ENCODE measurements at regions not wholly inside any gene's neighbourhood (a gene's known extent, or its start where the extent isn't known, plus 50 kb on each side); places are given as distances from the start of the nearest gene placed in this dataset.

DNA sequence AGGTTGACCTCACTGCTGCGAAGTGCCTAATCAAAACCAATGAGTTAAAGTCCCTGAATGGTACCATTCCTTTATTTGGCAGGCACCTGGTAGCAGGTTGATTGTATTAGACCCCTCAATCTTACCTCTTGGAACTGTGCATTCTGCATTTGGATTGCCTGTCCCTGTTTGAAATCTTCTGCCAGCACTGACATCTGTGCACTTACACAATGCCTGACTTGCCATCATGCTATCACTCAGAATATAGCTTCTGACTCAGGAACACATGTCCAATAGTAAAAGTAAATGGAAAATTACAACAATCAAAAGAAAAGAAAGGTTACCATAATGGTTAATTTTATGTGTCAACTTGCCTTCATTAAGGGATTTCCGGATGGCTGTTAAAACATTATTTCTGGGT lies 366.0 kb upstream of the PDGFD start:
- TF ChIP-seq CTCF (IDR thresholded peaks at IDR 0.05; ENCODE audit: borderline replicate concordance, extremely low read depth, insufficient read depth) = no peak
- intact Hi-C loops (cut with DNase I) = no loop called here
- peaks cover 0 to 3% (median 0%) of the 10 kb centered on the region in 3 donors for H3K4me1 ChIP-seq (ENCODE audit: control insufficient read depth in 2 of 3, insufficient read depth in 2 of 3, low read depth in 1 of 3, low read length in 3 of 3)
- DNase-seq = no peak
- no peaks in the 10 kb centered on the region for H3K36me3 ChIP-seq (ENCODE audit: control insufficient read depth in 2 of 3, insufficient read depth in 3 of 3, low read length in 3 of 3)
- H3K27ac ChIP-seq (ENCODE audit: low read depth in 2 of 2, low read length in 2 of 2) = no peak overlapping the region
- H3K9ac ChIP-seq (ENCODE audit: low read length in 3 of 3) = no peak overlapping the region
- no peaks in the 10 kb centered on the region for H3K9me3 ChIP-seq (ENCODE audit: control insufficient read depth in 2 of 3, insufficient read depth in 1 of 3, low read length in 3 of 3)
- no peak overlapping the region for H3K4me3 ChIP-seq (ENCODE audit: low read length in 3 of 3)
- FAIRE-seq = no peak
- H3K27me3 ChIP-seq (ENCODE audit: control insufficient read depth, insufficient read depth, low read length) = no peaks in the 10 kb centered on the region

GRCh38 chr11:104529213-104529612 lies 365.3 kb upstream of the PDGFD start:
- intact Hi-C loops (cut with DNase I) = no loop called here
- H3K27ac ChIP-seq (ENCODE audit: low read depth in 2 of 2, low read length in 2 of 2) = no peak overlapping the region
- H3K9me3 ChIP-seq (ENCODE audit: control insufficient read depth in 2 of 3, insufficient read depth in 1 of 3, low read length in 3 of 3) = no peaks in the 10 kb centered on the region
- H3K36me3 ChIP-seq (ENCODE audit: control insufficient read depth in 2 of 3, insufficient read depth in 3 of 3, low read length in 3 of 3) = no peaks in the 10 kb centered on the region
- H3K27me3 ChIP-seq (ENCODE audit: control insufficient read depth, insufficient read depth, low read length) = no peaks in the 10 kb centered on the region
- TF ChIP-seq CTCF (IDR thresholded peaks at IDR 0.05; ENCODE audit: borderline replicate concordance, extremely low read depth, insufficient read depth) = no peak
- H3K4me1 ChIP-seq (ENCODE audit: control insufficient read depth in 2 of 3, insufficient read depth in 2 of 3, low read depth in 1 of 3, low read length in 3 of 3) = peaks cover 0 to 3% (median 0%) of the 10 kb centered on the region in 3 donors
- no peak overlapping the region for H3K9ac ChIP-seq (ENCODE audit: low read length in 3 of 3)
- FAIRE-seq = no peak
- no peak overlapping the region for H3K4me3 ChIP-seq (ENCODE audit: low read length in 3 of 3)
- DNase-seq = peak in 2 of 5 donors; percentile 9 to 34

- TF ChIP-seq CTCF (IDR thresholded peaks at IDR 0.05; ENCODE audit: borderline replicate concordance, extremely low read depth, insufficient read depth) = no peak
- intact Hi-C loops (cut with DNase I) = no loop called here
- DNase-seq = no peak
- Histone ChIP-seq H3K27ac (ENCODE audit: low read depth in 2 of 2, low read length in 2 of 2) (no peak overlapping the region), H3K4me3 (ENCODE audit: low read length in 3 of 3) (no peak overlapping the region), H3K36me3 (ENCODE audit: control insufficient read depth in 2 of 3, insufficient read depth in 3 of 3, low read length in 3 of 3) (no peaks in the 10 kb centered on the region), H3K27me3 (ENCODE audit: control insufficient read depth, insufficient read depth, low read length) (no peaks in the 10 kb centered on the region), H3K4me1 (ENCODE audit: control insufficient read depth in 2 of 3, insufficient read depth in 2 of 3, low read depth in 1 of 3, low read length in 3 of 3) (peaks cover 0 to 3% (median 0%) of the 10 kb centered on the region in 3 donors), H3K9ac (ENCODE audit: low read length in 3 of 3) (no peak overlapping the region), H3K9me3 (ENCODE audit: control insufficient read depth in 2 of 3, insufficient read depth in 1 of 3, low read length in 3 of 3) (no peaks in the 10 kb centered on the region)
- no peak for FAIRE-seq
Observed at GRCh38 chr11:104526006-104526405, 362.1 kb upstream of the PDGFD start.

- Histone ChIP-seq H3K9me3 (ENCODE audit: control insufficient read depth in 2 of 3, insufficient read depth in 1 of 3, low read length in 3 of 3) (no peaks in the 10 kb centered on the region), H3K27ac (ENCODE audit: low read depth in 2 of 2, low read length in 2 of 2) (no peak overlapping the region), H3K4me3 (ENCODE audit: low read length in 3 of 3) (no peak overlapping the region), H3K4me1 (ENCODE audit: control insufficient read depth in 2 of 3, insufficient read depth in 2 of 3, low read depth in 1 of 3, low read length in 3 of 3) (peaks cover 0 to 3% (median 0%) of the 10 kb centered on the region in 3 donors), H3K9ac (ENCODE audit: low read length in 3 of 3) (no peak overlapping the region), H3K36me3 (ENCODE audit: control insufficient read depth in 2 of 3, insufficient read depth in 3 of 3, low read length in 3 of 3) (no peaks in the 10 kb centered on the region), H3K27me3 (ENCODE audit: control insufficient read depth, insufficient read depth, low read length) (no peaks in the 10 kb centered on the region)
- peak in 1 of 5 donors; percentile 10 for DNase-seq
- intact Hi-C loops (cut with DNase I) = no loop called here
- no peak for TF ChIP-seq CTCF (IDR thresholded peaks at IDR 0.05; ENCODE audit: borderline replicate concordance, extremely low read depth, insufficient read depth)
- no peak for FAIRE-seq
Observed at GRCh38 chr11:104525416-104525815, 361.5 kb upstream of the PDGFD start.

All from kidney (tissue), 13 donors.